OCI-LY3 (cell line): ENCODE measurements at regions not wholly inside any gene's neighbourhood (a gene's known extent, or its start where the extent isn't known, plus 50 kb on each side); places are given as distances from the start of the nearest gene placed in this dataset.
"Not testable (repeated sequence)": the region's sequence is repeated elsewhere in the genome, so short reads cannot be mapped to it uniquely, and the experiment has no call there.

ENCODE experiments used
- CTCF ChIP-seq: fragments of 200-600, 300-600 bp; sonication (generic); IDR thresholded peaks from 2 replicates; pipeline ENCODE4 v1.5.1; 2014; ENCODE audit warnings: antibody characterized with exemption, low read length, low read depth
- EZH2phosphoT487 ChIP-seq: fragments of 200-600 bp; shearing (Covaris generic); IDR thresholded peaks from 2 replicates; pipeline ENCODE4 v1.6.1; 2018; ENCODE audit warnings: antibody characterized with exemption, mixed run types, low read depth

- not testable (repeated sequence) for TF ChIP-seq CTCF, EZH2phosphoT487
Measured at GRCh38 chr9:39616480-39616879, 261.0 kb downstream of the SPATA31A1 start.
